Stimulated activated CD4-positive, alpha-beta T cell treated with anti-CD3 and anti-CD28 coated beads, Interleukin-2, amount 100 ng/mL, for 4 hours (primary cell): ENCODE measurements at regions not wholly inside any gene's neighbourhood (a gene's known extent, or its start where the extent isn't known, plus 50 kb on each side); places are given as distances from the start of the nearest gene placed in this dataset.

Experiments used
- DNase-seq: peaks from one replicate; pipeline ENCODE4 v3.0.0-alpha.2; 2020; ENCODE audit warnings: low read depth

- DNase-seq = no peak
Measured at GRCh38 chr5:124059200-124059599, 547.2 kb downstream of the CSNK1G3 start.

DNA sequence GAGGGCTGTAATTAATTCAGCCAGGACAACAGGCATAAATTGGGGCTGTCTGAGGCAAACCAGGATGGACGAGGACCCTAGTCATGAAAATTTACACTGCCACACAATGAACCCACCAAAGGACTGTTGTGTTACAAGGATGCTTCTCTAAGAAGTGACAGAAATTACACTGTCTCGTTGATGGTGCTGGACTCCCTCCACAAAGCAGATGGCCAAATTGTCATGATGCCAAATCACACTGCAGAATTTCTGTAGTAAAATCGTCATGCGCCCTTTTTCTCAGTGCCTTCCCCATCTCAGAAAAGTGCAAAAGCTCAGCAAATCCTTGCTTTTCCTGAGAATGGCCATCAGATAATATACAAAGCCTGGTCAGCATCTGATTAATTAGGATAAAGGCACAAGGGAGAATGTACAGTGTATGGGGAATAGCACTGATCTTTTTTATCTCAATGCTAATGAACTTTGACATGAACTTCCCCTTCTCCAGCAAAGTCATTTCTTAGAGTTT, 545.8 kb downstream of the CSNK1G3 start:
- no peak for DNase-seq

DNA sequence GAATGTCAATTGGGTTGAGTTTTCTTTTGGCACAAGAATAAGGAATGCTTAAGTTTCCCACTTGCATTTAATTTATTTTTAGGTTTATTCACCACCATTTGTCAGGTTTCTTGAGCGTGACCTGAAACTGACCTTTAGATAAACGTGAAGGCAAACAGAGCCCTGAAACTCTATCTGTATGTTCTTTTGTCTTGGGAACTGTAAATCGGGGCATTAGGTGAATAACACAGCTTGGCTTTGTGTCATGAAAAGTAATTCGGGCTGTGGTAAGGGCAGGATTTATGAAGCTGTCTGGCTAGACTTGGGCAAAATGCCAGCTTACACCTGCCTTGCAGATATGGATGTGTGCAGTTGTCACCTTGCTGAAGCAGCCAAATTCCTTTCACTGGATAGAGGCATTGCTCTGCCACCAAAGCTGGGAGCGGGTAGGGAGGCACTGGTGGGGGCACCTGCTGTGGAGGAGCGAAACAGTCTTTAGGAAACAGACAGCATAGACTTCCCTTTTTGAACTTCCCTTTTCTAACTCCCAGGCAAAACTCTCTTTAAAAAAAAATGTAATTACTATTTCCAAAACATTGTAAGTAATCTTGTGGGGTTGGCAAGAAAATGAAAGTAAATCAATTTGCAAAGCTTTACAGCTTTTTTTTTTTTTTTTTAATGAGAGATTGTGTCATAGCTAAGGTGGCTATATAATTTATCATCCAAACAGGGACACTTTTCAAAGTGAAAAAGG, 545.2 kb downstream of the CSNK1G3 start:
- no peak for DNase-seq

DNA sequence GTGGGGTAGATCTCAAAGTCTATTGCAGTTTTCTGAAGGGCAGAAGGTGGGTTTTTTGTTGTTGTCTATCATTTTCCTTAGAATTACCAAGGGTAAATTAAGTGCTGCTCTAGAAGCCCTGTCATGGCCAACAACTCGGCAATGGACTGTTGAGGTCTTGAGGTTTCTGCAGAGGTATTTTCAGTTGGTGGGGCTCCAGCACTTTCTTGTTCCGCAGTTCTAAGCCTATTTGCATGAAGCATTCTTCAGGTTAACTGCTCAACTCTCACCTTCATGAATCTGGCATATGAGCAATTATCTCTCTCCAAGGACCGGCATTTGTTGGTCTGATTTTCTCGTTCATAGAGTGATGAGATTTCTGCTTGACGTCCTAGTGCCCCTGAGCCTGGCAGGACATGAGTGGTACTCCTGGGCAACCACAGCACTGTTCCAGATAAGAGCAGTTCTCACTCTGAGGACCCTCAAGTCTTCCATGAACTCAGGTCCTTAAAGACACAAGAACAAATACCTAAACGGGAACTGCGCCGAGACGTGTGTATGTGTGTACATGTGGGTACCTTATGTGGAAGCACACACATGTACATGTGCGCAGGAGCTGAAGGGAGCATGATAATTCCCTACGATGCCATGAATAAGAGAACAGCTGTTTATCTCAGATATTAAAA, 544.5 kb downstream of the CSNK1G3 start:
- no peak for DNase-seq

DNA sequence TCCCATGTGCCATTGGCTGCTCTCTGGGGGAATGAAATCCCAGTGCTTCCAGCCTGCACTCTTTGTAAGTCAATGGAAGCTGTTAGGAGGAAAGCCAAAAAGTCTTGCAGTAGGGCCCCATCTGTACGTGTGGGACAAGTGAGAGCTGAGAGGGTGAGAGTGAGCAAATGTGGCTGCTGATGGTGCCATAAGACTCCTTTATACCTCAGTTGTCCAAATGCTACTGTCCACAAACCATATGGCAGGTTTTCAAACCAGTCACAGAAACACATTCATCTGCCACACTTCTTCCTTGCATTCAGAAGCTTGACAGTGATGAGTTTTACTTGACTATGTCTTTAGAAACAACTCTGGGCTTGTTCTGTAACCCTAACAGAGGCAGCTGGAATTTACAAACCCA, 543.8 kb downstream of the CSNK1G3 start:
- DNase-seq = no peak

- no peak for DNase-seq
Measured at GRCh38 chr5:124054564-124054963, 542.6 kb downstream of the CSNK1G3 start.

DNA sequence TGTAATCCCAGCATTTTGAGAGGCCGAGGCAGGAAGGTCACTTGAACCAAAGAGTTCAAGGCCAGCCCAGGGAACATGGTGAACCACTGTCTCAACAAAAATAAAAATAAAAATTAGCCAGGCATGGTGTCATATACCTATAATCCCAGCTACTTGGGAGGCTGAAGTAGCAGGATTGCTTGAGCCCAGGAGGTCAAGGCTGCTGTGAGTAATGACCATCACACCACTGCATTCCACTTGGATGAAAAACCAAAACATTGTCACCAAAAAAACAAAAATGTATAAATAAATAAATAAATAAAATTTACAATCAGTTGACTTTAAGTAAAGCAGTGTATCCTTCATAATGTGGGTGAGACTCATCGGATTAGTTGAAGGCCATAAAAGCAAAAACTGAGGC, 541.4 kb downstream of the CSNK1G3 start:
- no peak for DNase-seq

- no peak for DNase-seq
Measured at GRCh38 chr5:124052201-124052600, 540.2 kb downstream of the CSNK1G3 start.

DNA sequence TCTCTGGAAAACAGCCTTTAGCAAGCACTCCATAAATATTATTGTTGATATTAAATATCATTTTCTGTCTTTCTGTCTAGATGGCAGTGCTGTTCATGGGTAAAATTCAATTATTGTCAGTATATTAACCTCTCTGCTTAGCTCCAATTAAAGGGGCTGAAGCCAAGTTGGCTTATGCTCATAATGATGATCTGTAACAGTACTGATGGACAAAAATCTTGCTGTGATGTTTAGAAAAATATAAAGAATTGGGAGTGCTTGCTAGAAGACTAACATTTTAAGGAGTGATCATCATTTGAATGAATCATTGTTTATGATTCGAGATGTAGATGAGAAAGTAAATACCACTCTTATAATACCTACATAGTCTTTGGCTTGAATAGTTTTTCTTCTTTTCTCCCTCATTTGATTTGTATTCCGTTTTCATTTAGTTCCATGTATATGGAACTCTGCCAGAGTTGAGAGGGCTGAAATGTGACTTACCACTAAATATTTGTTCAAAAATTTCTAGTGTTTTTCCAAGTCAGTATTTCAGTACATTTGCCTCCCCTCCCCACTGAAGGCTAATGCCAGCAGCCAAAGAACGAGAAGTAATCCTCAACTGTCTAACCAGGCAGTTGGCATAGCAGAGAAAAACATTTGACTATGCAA, 538.3 kb downstream of the CSNK1G3 start:
- DNase-seq = no peak

GRCh38 chr5:124045412-124045811, 533.4 kb downstream of the CSNK1G3 start:
- no peak for DNase-seq

DNA sequence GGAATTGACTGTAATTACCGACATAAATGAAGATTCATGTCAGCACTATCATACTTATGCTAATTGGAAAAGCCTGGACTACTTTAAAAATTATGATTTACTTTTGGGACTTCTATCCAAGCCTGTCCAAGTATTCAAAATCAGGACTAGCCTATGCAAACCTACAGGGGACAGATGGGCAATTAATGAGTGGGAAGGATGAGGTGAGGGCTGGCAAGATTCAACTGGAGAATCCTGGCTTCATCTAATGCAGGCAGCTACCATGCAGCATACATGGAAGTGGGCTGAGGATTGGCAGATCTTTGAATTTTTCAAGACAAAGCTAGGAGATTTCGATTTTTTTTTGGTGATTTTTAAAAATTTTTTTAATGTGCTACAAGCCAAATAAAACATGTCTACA, 532.6 kb downstream of the CSNK1G3 start:
- no peak for DNase-seq

DNA sequence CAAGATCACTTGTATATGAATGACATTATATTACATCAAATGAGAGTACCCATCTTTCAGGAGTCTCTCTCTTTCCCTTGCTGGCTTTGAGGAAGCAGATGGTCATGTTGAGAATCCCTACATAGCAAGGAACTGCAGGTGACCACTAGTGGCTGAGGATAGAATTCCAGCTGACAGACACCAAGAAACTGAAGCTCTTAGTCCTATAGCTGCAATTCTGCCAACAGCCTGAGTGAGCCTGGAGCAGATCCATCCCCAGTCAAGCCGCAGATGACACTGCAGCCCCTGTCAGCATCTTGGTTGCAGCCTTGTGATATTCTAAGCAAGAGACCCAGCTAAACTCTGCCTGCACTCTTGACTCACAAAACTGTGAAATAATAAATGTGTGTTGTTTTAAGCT, 531.5 kb downstream of the CSNK1G3 start:
- DNase-seq = no peak

DNA sequence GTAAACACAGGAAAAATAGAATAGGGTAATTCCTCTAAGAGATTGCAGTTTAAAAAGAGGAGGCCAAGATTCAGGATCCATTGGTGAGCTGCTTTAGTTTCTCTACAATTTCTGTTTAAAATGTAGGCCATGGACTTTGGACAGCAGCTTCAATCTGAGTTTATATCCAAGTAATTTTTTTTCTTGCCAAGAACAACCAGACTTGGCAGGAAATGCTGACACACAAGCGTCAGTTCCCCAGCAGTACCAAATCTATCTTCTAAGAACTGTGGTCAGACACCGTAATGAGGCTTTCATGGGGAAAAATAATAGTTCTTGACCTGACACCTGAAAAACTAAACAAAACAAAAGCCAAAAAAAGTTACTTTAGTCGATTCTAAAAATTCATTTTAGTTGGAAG, 528.8 kb downstream of the CSNK1G3 start:
- no peak for DNase-seq

- DNase-seq = no peak
Measured at GRCh38 chr5:124039410-124039809, 527.4 kb downstream of the CSNK1G3 start.

- DNase-seq = no peak
Measured at GRCh38 chr5:124036786-124037185, 524.8 kb downstream of the CSNK1G3 start.

DNA sequence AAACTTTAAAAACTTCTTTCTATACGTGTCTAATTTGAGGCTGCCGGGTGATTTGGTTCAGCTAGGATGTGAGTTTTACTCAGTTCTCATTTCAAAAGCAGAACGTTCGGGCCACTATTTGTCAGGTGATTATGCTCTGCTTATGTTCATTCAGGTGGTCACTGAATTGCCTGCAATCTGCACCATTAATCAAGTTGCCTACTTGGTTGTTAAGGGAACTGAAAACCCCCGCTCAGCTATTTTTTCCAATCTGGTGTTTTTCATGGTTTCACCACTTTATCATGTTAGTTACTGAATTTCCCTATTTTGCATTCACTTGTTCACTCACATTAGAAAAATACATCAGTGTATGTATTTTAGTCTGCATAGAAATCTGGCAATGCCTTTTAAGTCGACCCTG, 523.0 kb downstream of the CSNK1G3 start:
- no peak for DNase-seq

DNA sequence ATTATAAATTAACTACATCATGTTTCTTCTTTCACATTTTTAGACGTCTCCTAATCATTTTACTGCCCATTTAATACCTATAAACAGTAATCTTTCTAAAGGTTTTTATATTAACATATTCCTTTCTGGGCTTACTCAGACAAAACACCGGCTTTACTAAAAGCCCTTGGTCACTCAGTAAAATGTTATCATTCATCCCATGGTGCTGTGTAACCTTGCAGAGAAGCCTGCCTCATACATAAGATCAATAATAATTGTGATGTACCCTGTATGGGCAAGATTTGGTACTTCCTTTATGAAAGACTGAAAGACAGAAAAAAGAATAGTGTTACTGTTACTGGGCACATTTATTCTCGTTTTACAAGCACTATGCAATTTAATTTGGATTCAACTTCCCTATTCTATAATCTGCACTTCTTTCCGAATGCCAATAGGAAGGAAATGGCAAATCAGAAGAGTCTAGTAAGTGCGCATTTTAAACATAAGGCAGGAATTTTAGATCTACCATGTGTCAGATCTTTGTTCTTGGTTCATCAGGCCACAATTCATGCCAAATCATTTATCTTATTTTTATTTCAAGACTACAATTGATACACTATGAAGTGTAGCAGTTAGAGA, 522.2 kb downstream of the CSNK1G3 start:
- DNase-seq = no peak

GRCh38 chr5:124030043-124030491, 518.1 kb downstream of the CSNK1G3 start:
- no peak for DNase-seq

- no peak for DNase-seq
Measured at GRCh38 chr5:124027441-124027840, 515.5 kb downstream of the CSNK1G3 start.

DNA sequence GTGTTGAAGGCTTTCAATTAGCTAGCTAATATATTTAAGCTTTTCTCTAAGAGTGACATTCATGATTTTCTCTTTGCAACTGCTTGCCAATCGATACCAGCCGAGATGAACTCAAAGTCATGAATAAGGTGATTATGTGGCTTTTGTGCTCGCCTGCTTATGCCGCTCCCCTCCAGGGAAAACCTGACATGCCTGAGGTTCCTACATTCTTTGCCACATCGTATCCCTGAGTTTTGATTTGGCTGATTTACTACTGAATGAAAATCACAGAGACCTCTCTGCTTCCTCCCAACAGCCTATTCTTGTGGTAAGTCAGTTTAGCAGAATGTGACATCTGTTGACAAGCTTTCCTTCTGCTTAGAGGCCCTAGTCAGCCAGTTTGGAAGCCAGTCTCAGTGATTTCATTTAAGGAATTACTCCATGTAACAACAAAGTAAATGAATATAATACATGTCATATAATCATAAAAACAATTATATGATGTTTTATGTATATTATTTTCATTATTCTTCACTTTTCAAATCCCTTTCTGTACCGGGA, 513.4 kb downstream of the CSNK1G3 start:
- no peak for DNase-seq

- DNase-seq = no peak
Measured at GRCh38 chr5:124022966-124023365, 511.0 kb downstream of the CSNK1G3 start.

- no peak for DNase-seq
Measured at GRCh38 chr5:124021776-124022175, 509.8 kb downstream of the CSNK1G3 start.
